Mesendoderm (in vitro differentiated cells): ENCODE measurements at regions not wholly inside any gene's neighbourhood (a gene's known extent, or its start where the extent isn't known, plus 50 kb on each side); places are given as distances from the start of the nearest gene placed in this dataset.

Experiments
- DNase-seq: peaks from one replicate; pipeline ENCODE4 v3.0.0; 2013
- H2AK5ac ChIP-seq: 2 replicates; pipeline ENCODE4 v1.6.1; 2013; ENCODE audit warnings: low read length, inconsistent platforms
- H2BK120ac ChIP-seq: 2 replicates; pipeline ENCODE4 v1.6.1; 2013; ENCODE audit warnings: low read depth, mild to moderate bottlenecking, low read length, moderate library complexity, mixed read lengths
- H2BK15ac ChIP-seq: replicated peaks from 2 replicates; pipeline ENCODE4 v1.6.1; 2013; ENCODE audit warnings: low read depth, mild to moderate bottlenecking, moderate library complexity
- H2BK5ac ChIP-seq: 2 replicates; pipeline ENCODE4 v1.6.1; 2013; ENCODE audit warnings: low read length, inconsistent platforms
- H3K18ac ChIP-seq: 2 replicates; pipeline ENCODE4 v1.6.1; 2013; ENCODE audit warnings: mild to moderate bottlenecking, low read length, mixed read lengths
- H3K23ac ChIP-seq: one replicate; pipeline ENCODE4 v1.6.1; 2013; ENCODE audit warnings: low read length
- H3K27ac ChIP-seq: 2 replicates; pipeline ENCODE4 v1.5.1; 2013; ENCODE audit warnings: low read depth, mild to moderate bottlenecking, inconsistent platforms, low read length, moderate library complexity
- H3K27me3 ChIP-seq: 2 replicates; pipeline ENCODE4 v1.6.1; 2013; ENCODE audit warnings: low read length, control low read depth, mild to moderate bottlenecking, inconsistent platforms; ENCODE audit not compliant: insufficient read depth, poor library complexity
- H3K36me3 ChIP-seq: 2 replicates; pipeline ENCODE4 v1.6.1; 2013; ENCODE audit warnings: low read length, inconsistent platforms; ENCODE audit not compliant: control insufficient read depth, insufficient read depth
- H3K4ac ChIP-seq: one replicate; pipeline ENCODE4 v1.6.1; 2013; ENCODE audit warnings: low read depth, mild to moderate bottlenecking, low read length, moderate library complexity
- H3K4me1 ChIP-seq: 2 replicates; pipeline ENCODE4 v1.6.1; 2013; ENCODE audit warnings: low read depth, low read length, inconsistent platforms; ENCODE audit not compliant: control insufficient read depth
- H3K4me2 ChIP-seq: 2 replicates; pipeline ENCODE4 v1.6.1; 2013; ENCODE audit warnings: low read length
- H3K4me3 ChIP-seq: 2 replicates; pipeline ENCODE4 v1.5.1; 2013; ENCODE audit warnings: mild to moderate bottlenecking, low read length
- H3K56ac ChIP-seq: one replicate; pipeline ENCODE4 v1.6.1; 2013; ENCODE audit warnings: low read length
- H3K79me1 ChIP-seq: 2 replicates; pipeline ENCODE4 v1.6.1; 2013; ENCODE audit warnings: low read length, inconsistent platforms
- H3K79me2 ChIP-seq: 2 replicates; pipeline ENCODE4 v1.6.1; 2013; ENCODE audit warnings: mild to moderate bottlenecking, low read length; ENCODE audit not compliant: control insufficient read depth, insufficient read depth
- H3K9ac ChIP-seq: 2 replicates; pipeline ENCODE4 v1.6.1; 2013; ENCODE audit warnings: low read length, inconsistent platforms
- H4K5ac ChIP-seq: one replicate; pipeline ENCODE4 v1.6.1; 2013; ENCODE audit warnings: low read length
- H4K8ac ChIP-seq: one replicate; pipeline ENCODE4 v1.6.1; 2013; ENCODE audit warnings: low read depth, mild to moderate bottlenecking, control low read depth, low read length, moderate library complexity
- WGBS: extraction: QIAGEN DNeasy Blood & Tissue Kit; methylation state at CpG from one replicate; pipeline ENCODE4 v1.1.7; 2013; ENCODE audit warnings: low lambda C conversion rate, missing lambda C conversion rate; ENCODE audit not compliant: insufficient coverage; ENCODE audit errors: extremely low coverage; 5-methylcytosine and 5-hydroxymethylcytosine counted together

DNA sequence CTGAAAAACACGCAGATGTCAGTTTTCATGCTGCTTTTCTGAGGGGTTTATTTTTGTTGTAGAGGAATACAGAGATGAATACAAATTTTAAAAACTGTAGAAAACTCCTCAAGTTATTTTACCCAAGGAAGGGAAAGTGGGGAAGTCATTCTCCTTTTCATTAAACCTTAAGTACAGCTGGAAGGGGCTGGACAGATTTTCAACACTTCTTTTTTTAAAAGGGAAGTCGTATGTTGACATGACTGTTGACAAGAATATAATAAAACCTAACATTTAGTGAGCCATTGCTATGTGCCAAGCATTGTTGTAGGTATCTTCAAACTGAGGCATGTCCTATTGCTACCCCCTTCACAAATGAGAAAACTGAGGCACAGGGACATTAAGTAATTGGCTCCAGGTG, 235.7 kb upstream of the ELL2 start:
- H3K18ac ChIP-seq: no peak overlapping the region
- no peaks in the 10 kb centered on the region for H3K79me2 ChIP-seq
- no peaks in the 10 kb centered on the region for H3K79me1 ChIP-seq
- H3K4me3 ChIP-seq: no peak overlapping the region
- no peaks in the 10 kb centered on the region for H3K36me3 ChIP-seq
- H3K27me3 ChIP-seq: no peaks in the 10 kb centered on the region
- H2BK120ac ChIP-seq: no peak overlapping the region
- H2BK5ac ChIP-seq: no peak overlapping the region
- H3K23ac ChIP-seq: peak overlapping the region; percentile 33
- no peak for DNase-seq
- H3K56ac ChIP-seq: no peak overlapping the region
- whole genome bisulfite sequencing: no CpG with 5 or more reads among the region's 2 CpGs
- no peak overlapping the region for H3K4ac ChIP-seq
- H3K27ac ChIP-seq: no peak overlapping the region
- no peak overlapping the region for H3K9ac ChIP-seq
- H2AK5ac ChIP-seq: no peak overlapping the region
- no peak overlapping the region for H3K4me2 ChIP-seq
- no peaks in the 10 kb centered on the region for H3K4me1 ChIP-seq
- H4K8ac ChIP-seq: no peak overlapping the region
- H2BK15ac ChIP-seq: no peak overlapping the region
- H4K5ac ChIP-seq: no peak overlapping the region

DNA sequence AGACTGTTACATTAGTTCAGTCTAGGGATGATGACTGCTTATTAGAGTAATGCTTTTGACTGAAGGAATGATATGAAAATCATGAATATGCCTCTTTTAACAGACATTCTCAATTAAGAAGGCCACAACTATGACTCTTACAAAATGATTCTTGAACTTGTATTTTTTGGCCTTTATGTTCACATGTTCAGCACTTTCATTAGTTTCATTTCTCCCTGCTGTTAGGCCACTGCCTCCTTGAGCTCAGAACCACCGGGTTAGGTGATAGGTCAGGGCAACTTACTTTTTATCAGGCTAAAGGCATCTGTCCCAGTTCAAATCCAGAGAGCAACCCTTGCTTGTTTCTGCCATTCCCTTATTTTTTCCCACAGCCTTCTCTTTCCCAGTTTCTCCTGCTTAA, 235.2 kb upstream of the ELL2 start:
- Histone ChIP-seq H2BK15ac (no peak overlapping the region), H3K4me1 (no peaks in the 10 kb centered on the region), H3K23ac (no peak overlapping the region), H3K27me3 (no peaks in the 10 kb centered on the region), H3K56ac (no peak overlapping the region), H3K36me3 (no peaks in the 10 kb centered on the region), H3K4me3 (no peak overlapping the region), H2BK5ac (no peak overlapping the region), H3K79me2 (no peaks in the 10 kb centered on the region), H3K79me1 (no peaks in the 10 kb centered on the region), H3K4me2 (no peak overlapping the region), H4K5ac (no peak overlapping the region), H4K8ac (no peak overlapping the region), H3K27ac (no peak overlapping the region), H3K18ac (no peak overlapping the region), H2AK5ac (no peak overlapping the region), H2BK120ac (no peak overlapping the region), H3K4ac (no peak overlapping the region), H3K9ac (no peak overlapping the region)
- DNase-seq: no peak
- WGBS: no CpG with 5 or more reads among the region's 1 CpG

DNA sequence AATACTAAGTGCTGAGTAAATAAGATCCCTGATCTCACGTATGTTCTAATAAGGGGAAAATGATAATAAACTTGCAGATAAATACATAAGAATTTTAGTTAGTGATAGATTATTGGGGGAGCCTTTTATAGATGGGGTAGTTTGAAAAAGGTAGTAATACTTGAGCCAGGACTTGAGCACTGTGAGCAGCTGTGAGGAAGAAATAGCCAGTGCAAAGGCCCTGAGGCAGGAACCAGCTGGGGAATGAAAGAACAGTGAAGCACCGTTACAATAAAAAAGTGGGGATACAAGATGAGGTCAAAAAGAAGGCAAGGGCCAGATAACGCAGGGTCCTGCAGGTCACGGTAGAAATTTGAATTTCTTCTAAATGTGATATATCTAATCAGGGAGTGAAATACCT, 234.8 kb upstream of the ELL2 start:
- WGBS: no CpG with 5 or more reads among the region's 4 CpGs
- Histone ChIP-seq H4K5ac (no peak overlapping the region), H4K8ac (no peak overlapping the region), H3K79me2 (no peaks in the 10 kb centered on the region), H2BK5ac (no peak overlapping the region), H3K79me1 (no peaks in the 10 kb centered on the region), H3K56ac (no peak overlapping the region), H2BK120ac (no peak overlapping the region), H2AK5ac (no peak overlapping the region), H3K23ac (no peak overlapping the region), H3K36me3 (no peaks in the 10 kb centered on the region), H3K4me1 (no peaks in the 10 kb centered on the region), H2BK15ac (no peak overlapping the region), H3K9ac (no peak overlapping the region), H3K18ac (no peak overlapping the region), H3K27me3 (no peaks in the 10 kb centered on the region), H3K4ac (no peak overlapping the region), H3K4me2 (no peak overlapping the region), H3K4me3 (no peak overlapping the region), H3K27ac (no peak overlapping the region)
- DNase-seq: no peak

DNA sequence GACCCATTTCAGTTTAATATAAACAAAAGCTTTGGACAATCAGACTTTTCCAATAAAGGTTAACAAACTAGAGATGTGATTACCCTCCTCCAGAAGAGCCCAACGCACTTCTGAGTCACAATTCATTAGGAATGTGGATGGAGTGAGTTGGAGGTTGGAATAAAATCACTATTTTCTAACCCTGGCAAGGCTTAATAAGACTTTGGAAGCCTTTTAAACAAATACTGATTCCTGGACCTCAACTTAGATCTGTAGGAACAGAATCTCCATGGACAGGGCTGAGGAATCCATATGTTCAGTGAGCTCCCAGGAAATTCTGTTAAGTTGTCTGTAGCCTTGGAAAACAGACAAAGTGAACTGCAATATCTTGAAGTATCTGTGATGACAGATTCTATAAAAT, 233.5 kb upstream of the ELL2 start:
- no peak overlapping the region for H2BK15ac ChIP-seq
- no peak overlapping the region for H3K4me2 ChIP-seq
- DNase-seq: no peak
- H3K4ac ChIP-seq: no peak overlapping the region
- H2AK5ac ChIP-seq: no peak overlapping the region
- peaks cover 1% of the 10 kb centered on the region for H3K4me1 ChIP-seq
- H3K18ac ChIP-seq: no peak overlapping the region
- no peak overlapping the region for H3K9ac ChIP-seq
- no peaks in the 10 kb centered on the region for H3K36me3 ChIP-seq
- H3K79me1 ChIP-seq: no peaks in the 10 kb centered on the region
- H3K79me2 ChIP-seq: no peaks in the 10 kb centered on the region
- WGBS: no CpG with 5 or more reads among the region's 1 CpG
- no peak overlapping the region for H3K56ac ChIP-seq
- no peak overlapping the region for H2BK5ac ChIP-seq
- H3K27ac ChIP-seq: no peak overlapping the region
- H4K8ac ChIP-seq: no peak overlapping the region
- H3K4me3 ChIP-seq: no peak overlapping the region
- no peak overlapping the region for H2BK120ac ChIP-seq
- H3K27me3 ChIP-seq: no peaks in the 10 kb centered on the region
- H4K5ac ChIP-seq: no peak overlapping the region
- H3K23ac ChIP-seq: no peak overlapping the region

DNA sequence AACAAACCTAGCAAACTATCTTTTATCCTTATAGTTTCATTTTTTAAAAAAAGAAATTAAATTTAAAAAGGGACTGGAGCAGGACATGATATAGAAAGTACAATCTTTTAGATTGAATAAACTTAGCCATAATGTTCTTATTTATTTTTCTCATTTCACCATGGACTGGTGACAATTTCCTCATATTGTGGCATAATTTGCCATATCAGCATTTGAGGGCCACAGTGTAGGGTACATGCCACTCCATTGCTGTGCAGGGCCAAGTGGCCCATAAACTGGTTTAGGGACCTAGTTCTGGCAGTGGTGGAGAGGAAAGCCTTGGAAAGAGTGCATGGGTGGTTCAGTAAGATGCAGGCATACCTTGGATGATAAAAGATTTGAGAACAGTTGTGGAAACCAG, 232.9 kb upstream of the ELL2 start:
- Histone ChIP-seq H3K79me2 (no peaks in the 10 kb centered on the region), H3K27ac (no peak overlapping the region), H3K36me3 (no peaks in the 10 kb centered on the region), H4K8ac (no peak overlapping the region), H3K56ac (no peak overlapping the region), H3K18ac (no peak overlapping the region), H3K27me3 (no peaks in the 10 kb centered on the region), H3K9ac (no peak overlapping the region), H2BK120ac (no peak overlapping the region), H2BK15ac (no peak overlapping the region), H3K4ac (no peak overlapping the region), H3K79me1 (no peaks in the 10 kb centered on the region), H2AK5ac (no peak overlapping the region), H4K5ac (no peak overlapping the region), H2BK5ac (no peak overlapping the region), H3K4me3 (no peak overlapping the region), H3K4me1 (peaks cover 2% of the 10 kb centered on the region), H3K23ac (no peak overlapping the region), H3K4me2 (no peak overlapping the region)
- no peak for DNase-seq

DNA sequence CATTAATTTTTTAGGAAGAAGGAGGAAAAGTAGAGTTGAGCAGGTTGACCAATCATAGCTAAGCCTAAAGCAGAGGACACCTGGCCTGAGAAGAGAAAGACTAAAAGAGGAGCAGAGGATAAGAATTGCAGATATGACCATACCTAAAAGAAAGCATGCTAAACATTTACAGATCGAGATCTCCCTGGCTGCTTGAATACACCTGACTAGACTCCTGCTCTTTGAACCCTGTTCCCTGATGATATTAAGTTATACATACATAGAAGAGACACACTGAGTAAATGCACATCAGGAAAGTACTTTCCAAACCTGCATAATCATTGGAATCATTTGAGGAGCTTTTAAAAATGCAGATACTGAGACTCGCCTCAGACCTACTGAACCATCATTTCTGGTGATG, 232.3 kb upstream of the ELL2 start:
- Histone ChIP-seq H2AK5ac (no peak overlapping the region), H3K4me2 (no peak overlapping the region), H3K36me3 (no peaks in the 10 kb centered on the region), H2BK15ac (no peak overlapping the region), H3K18ac (no peak overlapping the region), H2BK5ac (no peak overlapping the region), H3K4ac (no peak overlapping the region), H3K79me1 (no peaks in the 10 kb centered on the region), H4K8ac (no peak overlapping the region), H3K79me2 (no peaks in the 10 kb centered on the region), H3K27ac (no peak overlapping the region), H2BK120ac (no peak overlapping the region), H4K5ac (no peak overlapping the region), H3K9ac (no peak overlapping the region), H3K23ac (no peak overlapping the region), H3K4me3 (no peak overlapping the region), H3K56ac (no peak overlapping the region), H3K4me1 (peaks cover 2% of the 10 kb centered on the region), H3K27me3 (no peaks in the 10 kb centered on the region)
- no peak for DNase-seq
- WGBS: no CpG with 5 or more reads among the region's 2 CpGs
